Upper lobe of left lung (tissue), 6 donors: ENCODE measurements at regions not wholly inside any gene's neighbourhood (a gene's known extent, or its start where the extent isn't known, plus 50 kb on each side); places are given as distances from the start of the nearest gene placed in this dataset.

ENCODE experiments used
- ATAC-seq, 2 donors: fragments of 200-7000 bp; cut with Tn5 transposase; one replicate each; pipeline ENCODE4 v1.9.1; 2022; ENCODE audit warnings: mild to moderate bottlenecking in 2 of 2, moderate library complexity in 2 of 2; ENCODE audit not compliant: low FRiP score in 2 of 2
- DNase-seq, 2 donors: peaks; one replicate each; pipeline ENCODE4 v3.0.0-alpha.2; 2019 to 2020
- H3K27ac ChIP-seq, 4 donors: fragments of 200-600 bp; sonication (generic); one replicate each; pipeline ENCODE4 v1.5.1; 2016 to 2019
- H3K27me3 ChIP-seq, 4 donors: fragments of 200-600 bp; sonication (generic); one replicate each; pipeline ENCODE4 v1.5.1; 2017 to 2019
- H3K36me3 ChIP-seq, 4 donors: fragments of 200-600 bp; sonication (generic); one replicate each; pipeline ENCODE4 v1.5.1; 2016 to 2019
- H3K4me1 ChIP-seq, 4 donors: fragments of 200-600 bp; sonication (generic); one replicate each; pipeline ENCODE4 v1.5.1; 2018 to 2019
- H3K4me3 ChIP-seq, 4 donors: fragments of 200-600 bp; sonication (generic); one replicate each; pipeline ENCODE4 v1.5.1; 2017 to 2019; ENCODE audit warnings: mild to moderate bottlenecking in 2 of 4, moderate library complexity in 1 of 4
- H3K9me3 ChIP-seq, 4 donors: fragments of 200-600 bp; sonication (generic); one replicate each; pipeline ENCODE4 v1.5.1; 2018 to 2019
- CTCF ChIP-seq, 6 experiments: fragments of 450-650 bp in 4 of 6; fragments of 200-600 bp in 2 of 6; sonication (generic) in 2 of 6; IDR thresholded peaks; one replicate each; pipeline ENCODE4 v1.5.1; 2016 to 2019; ENCODE audit warnings: antibody characterized with exemption in 6 of 6
- EP300 ChIP-seq, 4 donors: sonication (generic); formaldehyde crosslinking; IDR thresholded peaks; one replicate each; pipeline ENCODE4 v1.5.1; 2017; ENCODE audit warnings: antibody characterized with exemption in 4 of 4, control low read depth in 2 of 4
- POLR2A ChIP-seq, 4 donors: fragments of 450-650 bp; IDR thresholded peaks; one replicate each; pipeline ENCODE4 v1.5.1; 2016 to 2017; ENCODE audit warnings: antibody characterized with exemption in 4 of 4, mild to moderate bottlenecking in 2 of 4
- POLR2AphosphoS5 ChIP-seq, 2 donors: sonication (generic); formaldehyde crosslinking; IDR thresholded peaks; one replicate each; pipeline ENCODE4 v1.5.1; 2017; ENCODE audit warnings: antibody characterized with exemption in 2 of 2
- whole genome bisulfite sequencing, 2 donors: methylation state at CpG; one replicate each; pipeline ENCODE4 v1.1.5; 2017 to 2018; 5-methylcytosine and 5-hydroxymethylcytosine counted together
- donor health status: DM: no; HTN: no; CAD: no; lungs with moderate emphysema.
- donor health status: DM: no; HTN: yes; CAD: no; lungs with severe emphysema.

- no peak overlapping the region for H3K4me3 ChIP-seq
- no peaks in the 10 kb centered on the region for H3K9me3 ChIP-seq
- WGBS, 2 donors = 60 to 61% methylated on average over 12 to 15 of the region's 15 CpGs
- H3K4me1 ChIP-seq = peaks cover 4 to 16% (median 14%) of the 10 kb centered on the region in 4 donors
- no peaks in the 10 kb centered on the region for H3K27me3 ChIP-seq
- no peak for ATAC-seq
- DNase-seq = peak in 1 of 2 donors; percentile 71
- peak in 3 of 6 experiments; percentile 9 to 18 (median 10) for TF ChIP-seq CTCF (IDR thresholded peaks at IDR 0.05)
- TF ChIP-seq POLR2AphosphoS5 (IDR thresholded peaks at IDR 0.05) = no peak
- peak overlapping the region in 2 of 4 donors; percentile 7 to 49 for H3K27ac ChIP-seq
- H3K36me3 ChIP-seq = no peaks in the 10 kb centered on the region
These were observed 141.4 kb upstream of the GSE1 start for GRCh38 chr16:85471469-85472431.

GRCh38 chr16:85472514-85472913 lies 140.6 kb upstream of the GSE1 start:
- no peak for ATAC-seq
- Histone ChIP-seq H3K27me3 (no peaks in the 10 kb centered on the region), H3K4me1 (peaks cover 4 to 16% (median 14%) of the 10 kb centered on the region in 4 donors), H3K9me3 (no peaks in the 10 kb centered on the region), H3K4me3 (no peak overlapping the region), H3K27ac (peak overlapping the region in 2 of 4 donors; percentile 7 to 21), H3K36me3 (no peaks in the 10 kb centered on the region)
- peak in 1 of 2 donors; percentile 65 for DNase-seq
- TF ChIP-seq CTCF (IDR thresholded peaks at IDR 0.05) (no peak), POLR2AphosphoS5 (IDR thresholded peaks at IDR 0.05) (no peak)
- WGBS, 2 donors = 76 to 84% methylated on average over 8 to 9 of the region's 9 CpGs

GRCh38 chr16:85473323-85473722 lies 139.8 kb upstream of the GSE1 start:
- no peaks in the 10 kb centered on the region for H3K9me3 ChIP-seq
- peaks cover 4 to 16% (median 14%) of the 10 kb centered on the region in 4 donors for H3K4me1 ChIP-seq
- H3K27me3 ChIP-seq = no peaks in the 10 kb centered on the region
- no peak overlapping the region for H3K27ac ChIP-seq
- DNase-seq (peak in 1 of 2 donors; percentile 31), ATAC-seq (no peak)
- WGBS, 2 donors = 88 to 91% methylated on average over 6 to 8 of the region's 8 CpGs
- H3K4me3 ChIP-seq = no peak overlapping the region
- no peak for TF ChIP-seq CTCF (IDR thresholded peaks at IDR 0.05)
- H3K36me3 ChIP-seq = no peaks in the 10 kb centered on the region

DNA sequence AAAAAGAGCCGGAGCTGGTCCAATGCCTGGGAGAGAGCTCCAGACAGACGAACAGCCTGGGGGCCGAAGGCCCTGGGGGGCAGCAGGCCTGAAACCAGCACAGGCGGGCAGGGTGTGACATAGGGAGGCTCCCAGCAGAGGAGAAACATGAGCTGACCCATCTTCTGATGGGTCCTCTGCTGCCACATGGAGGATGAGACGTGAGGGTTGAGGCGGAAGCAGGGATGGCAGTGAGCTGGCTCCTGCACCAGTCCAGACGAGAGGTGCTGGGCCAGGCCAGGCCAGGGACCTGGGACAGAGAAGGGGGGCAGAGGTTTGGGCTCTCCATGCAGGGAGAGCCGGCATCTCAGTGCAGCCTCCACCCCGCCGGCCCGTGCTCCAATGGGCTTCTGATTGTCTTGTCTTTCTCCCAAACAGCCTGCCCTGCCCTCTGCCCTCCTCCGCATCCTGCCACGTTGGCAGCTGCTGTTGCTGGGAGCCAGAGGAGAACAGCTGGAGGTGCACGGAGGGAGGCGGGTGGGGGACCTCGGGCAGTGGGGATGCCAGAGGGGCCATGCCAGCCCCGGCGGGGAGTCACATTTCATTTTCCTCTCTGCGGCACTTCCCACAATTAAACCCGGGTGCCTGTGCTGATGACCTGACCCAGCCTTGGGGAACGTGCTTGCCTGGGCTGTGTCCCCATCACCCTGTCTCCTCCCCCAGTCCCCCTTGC lies 139.1 kb upstream of the GSE1 start:
- ATAC-seq (peak in 1 of 2 donors; percentile 8), DNase-seq (peak in 1 of 2 donors; percentile 75)
- H3K36me3 ChIP-seq = no peaks in the 10 kb centered on the region
- H3K27me3 ChIP-seq = no peaks in the 10 kb centered on the region
- 60 to 71% methylated on average over 15 to 21 of the region's 21 CpGs for WGBS, 2 donors
- TF ChIP-seq EP300 (IDR thresholded peaks at IDR 0.05) = no peak
- peaks cover 4 to 16% (median 14%) of the 10 kb centered on the region in 4 donors for H3K4me1 ChIP-seq
- no peak overlapping the region for H3K27ac ChIP-seq
- no peaks in the 10 kb centered on the region for H3K9me3 ChIP-seq
- H3K4me3 ChIP-seq = no peak overlapping the region

DNA sequence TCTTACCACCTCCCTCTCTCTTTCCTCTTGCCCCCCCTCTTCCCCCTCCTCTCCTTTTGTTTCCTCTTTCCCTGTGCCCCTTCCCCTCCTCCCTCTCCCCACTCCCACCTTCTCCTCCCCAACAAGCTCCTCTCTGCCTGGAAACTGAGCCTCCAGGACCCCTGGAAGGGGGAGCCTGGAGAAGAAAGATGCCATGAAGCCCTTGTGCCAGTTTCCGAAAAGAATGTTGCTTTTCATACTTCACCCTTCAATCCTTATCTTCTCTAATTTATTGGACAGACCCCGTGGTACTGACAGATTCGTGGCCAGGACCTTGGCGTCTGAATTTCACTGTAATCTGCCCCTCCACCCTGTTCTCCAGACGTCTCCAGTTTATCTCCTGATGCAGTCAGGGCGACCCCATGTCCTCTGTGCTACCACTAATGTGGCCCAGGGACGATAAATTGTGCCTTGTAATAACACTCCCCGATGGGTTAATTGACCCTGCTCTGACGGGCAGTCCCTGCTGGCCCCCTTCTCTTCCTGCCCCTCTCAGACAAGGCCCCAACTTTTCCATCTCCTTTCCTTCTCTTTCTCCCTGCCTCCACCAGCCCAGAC lies 138.4 kb upstream of the GSE1 start:
- 65% methylated on average over 9 of the region's 9 CpGs for WGBS, 2 donors
- H3K36me3 ChIP-seq = no peaks in the 10 kb centered on the region
- ATAC-seq = no peak
- no peaks in the 10 kb centered on the region for H3K9me3 ChIP-seq
- no peak for TF ChIP-seq POLR2A (IDR thresholded peaks at IDR 0.05)
- no peak for TF ChIP-seq CTCF (IDR thresholded peaks at IDR 0.05)
- TF ChIP-seq POLR2AphosphoS5 (IDR thresholded peaks at IDR 0.05) = no peak
- TF ChIP-seq EP300 (IDR thresholded peaks at IDR 0.05) = no peak
- no peak overlapping the region for H3K4me3 ChIP-seq
- no peak for DNase-seq
- no peak overlapping the region for H3K27ac ChIP-seq
- H3K27me3 ChIP-seq = no peaks in the 10 kb centered on the region
- H3K4me1 ChIP-seq = peaks cover 4 to 16% (median 14%) of the 10 kb centered on the region in 4 donors
